WTC11 (cell line): ENCODE measurements at regions not wholly inside any gene's neighbourhood (a gene's known extent, or its start where the extent isn't known, plus 50 kb on each side); places are given as distances from the start of the nearest gene placed in this dataset.

Source experiments
- AR ChIP-seq: fragments of 250-450 bp; sonication (Bioruptor Pico); IDR thresholded peaks from 2 replicates; pipeline ENCODE4 v1.9.0; 2021; ENCODE audit warnings: mild to moderate bottlenecking
- CTCF ChIP-seq: fragments of 200-600 bp; IDR thresholded peaks from 2 replicates; pipeline ENCODE4 v1.8.0; 2022; ENCODE audit warnings: antibody characterized with exemption
- FOXP4 ChIP-seq: sonication (generic); formaldehyde crosslinking; IDR thresholded peaks from 2 replicates; pipeline ENCODE4 v1.8.0; 2022; ENCODE audit warnings: mild to moderate bottlenecking, missing genetic modification reagents
- MAX ChIP-seq: sonication (generic); formaldehyde crosslinking; IDR thresholded peaks from 2 replicates; pipeline ENCODE4 v1.8.0; 2022; ENCODE audit warnings: mild to moderate bottlenecking, missing genetic modification reagents
- ZNF263 ChIP-seq: sonication (generic); formaldehyde crosslinking; IDR thresholded peaks from 2 replicates; pipeline ENCODE4 v1.8.1; 2022; ENCODE audit warnings: low read depth, mild to moderate bottlenecking, moderate library complexity, missing genetic modification reagents

GRCh38 chr12:4197922-4198763, 75.4 kb upstream of the CCND2 start:
- no peak for TF ChIP-seq FOXP4 (CRISPR knock-in tag)
- no peak for TF ChIP-seq AR (CRISPR knock-in tag)
- no peak for TF ChIP-seq CTCF
- no peak for TF ChIP-seq MAX (CRISPR knock-in tag)
- TF ChIP-seq ZNF263 (CRISPR knock-in tag) = no peak
